Superior temporal gyrus (tissue), 1 donor: ENCODE measurements at regions not wholly inside any gene's neighbourhood (a gene's known extent, or its start where the extent isn't known, plus 50 kb on each side); places are given as distances from the start of the nearest gene placed in this dataset.
"Not testable (repeated sequence)": the region's sequence is repeated elsewhere in the genome, so short reads cannot be mapped to it uniquely, and the experiment has no call there.

Experiments used
- DNase-seq: peaks from one replicate; pipeline ENCODE4 v3.0.0-alpha.2; 2016; ENCODE audit errors: extremely low spot score

- no peak for DNase-seq
Measured at GRCh38 chr3:104903064-104903463, 463.6 kb upstream of the ALCAM start.

GRCh38 chr3:104906001-104906639 is 460.6 kb upstream of the ALCAM start:
- no peak for DNase-seq

GRCh38 chr3:104907507-104907906 is 459.2 kb upstream of the ALCAM start:
- no peak for DNase-seq

GRCh38 chr3:104908761-104909160 is 457.9 kb upstream of the ALCAM start:
- no peak for DNase-seq

GRCh38 chr3:104909198-104909597 is 457.5 kb upstream of the ALCAM start:
- no peak for DNase-seq

GRCh38 chr3:104909721-104910120 is 457.0 kb upstream of the ALCAM start:
- no peak for DNase-seq

GRCh38 chr3:104911376-104911775 is 455.3 kb upstream of the ALCAM start:
- no peak for DNase-seq

GRCh38 chr3:104916971-104917370 is 449.7 kb upstream of the ALCAM start:
- no peak for DNase-seq

- no peak for DNase-seq
Measured at GRCh38 chr3:104920512-104920911, 446.2 kb upstream of the ALCAM start.

- DNase-seq, result no peak
Measured at GRCh38 chr3:104933972-104934371, 432.7 kb upstream of the ALCAM start.

- no peak for DNase-seq
Measured at GRCh38 chr3:104935613-104936012, 431.1 kb upstream of the ALCAM start.

- no peak for DNase-seq
Measured at GRCh38 chr3:104939196-104939595, 427.5 kb upstream of the ALCAM start.

- no peak for DNase-seq
Measured at GRCh38 chr3:104941785-104942184, 424.9 kb upstream of the ALCAM start.

- DNase-seq, result no peak
Measured at GRCh38 chr3:104943974-104944373, 422.7 kb upstream of the ALCAM start.

GRCh38 chr3:104947943-104948342 is 418.8 kb upstream of the ALCAM start:
- no peak for DNase-seq

GRCh38 chr3:104949810-104950209 is 416.9 kb upstream of the ALCAM start:
- not testable (repeated sequence) for DNase-seq

GRCh38 chr3:104951426-104951825 is 415.3 kb upstream of the ALCAM start:
- no peak for DNase-seq

GRCh38 chr3:104952146-104952972 is 414.4 kb upstream of the ALCAM start:
- no peak for DNase-seq

GRCh38 chr3:104956620-104957345 is 409.9 kb upstream of the ALCAM start:
- no peak for DNase-seq

- DNase-seq, result no peak
Measured at GRCh38 chr3:104960579-104960978, 406.1 kb upstream of the ALCAM start.

GRCh38 chr3:104961851-104962250 is 404.9 kb upstream of the ALCAM start:
- DNase-seq, result no peak

GRCh38 chr3:104974316-104974715 is 392.4 kb upstream of the ALCAM start:
- no peak for DNase-seq

GRCh38 chr3:104977719-104978118 is 389.0 kb upstream of the ALCAM start:
- no peak for DNase-seq
